Caco-2 (cell line): ENCODE measurements at regions not wholly inside any gene's neighbourhood (a gene's known extent, or its start where the extent isn't known, plus 50 kb on each side); places are given as distances from the start of the nearest gene placed in this dataset.

ENCODE experiments used
- BruUV-seq: library from RNA; stranded (reverse); fragments of 400-500 nt; replicated peaks from 2 replicates; lab custom pipeline; 2021; lab: Mats Ljungman, UMichigan
- CTCF ChIA-PET: fragments of 300-600 bp; sonication (Branson Sonifier 250); formaldehyde crosslinking; loops from one replicate; lab custom pipeline; 2022; ENCODE audit warnings: antibody characterized with exemption; lab: Charles Lee
- POLR2A ChIA-PET: fragments of 300-600 bp; sonication (Branson Sonifier 250); formaldehyde crosslinking; loops from one replicate; lab custom pipeline; 2022; ENCODE audit warnings: antibody characterized with exemption; lab: Charles Lee
- DNase-seq, 2 experiments: peaks; one replicate each; pipeline versions ENCODE4 v3.0.0 to v3.0.0-alpha.2; 2020 to 2022
- H3K27me3 ChIP-seq: replicated peaks from 2 replicates; pipeline ENCODE4 v1.6.0; 2011; ENCODE audit warnings: low read length; ENCODE audit not compliant: control insufficient read depth, insufficient read depth
- H3K36me3 ChIP-seq: 2 replicates; pipeline ENCODE4 v1.5.1; 2011; ENCODE audit warnings: low read length; ENCODE audit not compliant: control insufficient read depth, insufficient read depth
- H3K4me1 ChIP-seq: fragments of 250-450 bp; sonication (Bioruptor Pico); 2 replicates; pipeline ENCODE4 v1.5.1; 2020; ENCODE audit warnings: mild to moderate bottlenecking
- H3K4me3 ChIP-seq: 2 replicates; pipeline ENCODE4 v1.5.1; 2011; ENCODE audit warnings: low read depth, mild to moderate bottlenecking, control low read depth, low read length
- H3K9me3 ChIP-seq: fragments of 250-450 bp; sonication (Bioruptor Pico); 2 replicates; pipeline ENCODE4 v1.5.1; 2020; ENCODE audit warnings: mild to moderate bottlenecking, moderate library complexity
- H3K27ac Mint-ChIP-seq: one replicate; pipeline ENCODE4 v1.8.0; 2022; ENCODE audit warnings: mixed read lengths; ENCODE audit not compliant: unreplicated experiment
- H3K27me3 Mint-ChIP-seq: one replicate; pipeline ENCODE4 v1.8.0; 2022; ENCODE audit warnings: mixed read lengths; ENCODE audit not compliant: insufficient read depth, unreplicated experiment
- H3K36me3 Mint-ChIP-seq: one replicate; pipeline ENCODE4 v1.8.0; 2022; ENCODE audit warnings: mild to moderate bottlenecking, mixed read lengths; ENCODE audit not compliant: insufficient read depth, unreplicated experiment
- H3K4me1 Mint-ChIP-seq: one replicate; pipeline ENCODE4 v1.8.0; 2022; ENCODE audit warnings: low read depth, mixed read lengths; ENCODE audit not compliant: unreplicated experiment
- H3K4me3 Mint-ChIP-seq: one replicate; pipeline ENCODE4 v1.8.0; 2022; ENCODE audit warnings: mild to moderate bottlenecking, moderate library complexity, mixed read lengths; ENCODE audit not compliant: unreplicated experiment
- H3K9me3 Mint-ChIP-seq: one replicate; pipeline ENCODE4 v1.8.0; 2022; ENCODE audit warnings: mixed read lengths; ENCODE audit not compliant: unreplicated experiment
- intact Hi-C: fragments of 100-400 bp; cut with micrococcal nuclease; formaldehyde crosslinking; loops from one replicate; pipeline ENCODE4 v1.10.0; 2022; ENCODE audit not compliant: unreplicated experiment
- TF ChIP-seq, protein P1 (sequence below), 2 experiments: fragments of 200-600 bp in 1 of 2; IDR thresholded peaks; 1 replicate in 1 of 2; 2 replicates in 1 of 2; pipeline versions ENCODE4 v1.5.1 to v1.8.0; 2011 to 2022; ENCODE audit warnings: antibody characterized with exemption in 1 of 2, control low read depth in 1 of 2, inconsistent platforms in 1 of 2, low read depth in 1 of 2, low read length in 1 of 2, mild to moderate bottlenecking in 1 of 2, moderate library complexity in 1 of 2; ENCODE audit not compliant: insufficient read depth in 1 of 2, severe bottlenecking in 1 of 2, unreplicated experiment in 1 of 2

DNA sequence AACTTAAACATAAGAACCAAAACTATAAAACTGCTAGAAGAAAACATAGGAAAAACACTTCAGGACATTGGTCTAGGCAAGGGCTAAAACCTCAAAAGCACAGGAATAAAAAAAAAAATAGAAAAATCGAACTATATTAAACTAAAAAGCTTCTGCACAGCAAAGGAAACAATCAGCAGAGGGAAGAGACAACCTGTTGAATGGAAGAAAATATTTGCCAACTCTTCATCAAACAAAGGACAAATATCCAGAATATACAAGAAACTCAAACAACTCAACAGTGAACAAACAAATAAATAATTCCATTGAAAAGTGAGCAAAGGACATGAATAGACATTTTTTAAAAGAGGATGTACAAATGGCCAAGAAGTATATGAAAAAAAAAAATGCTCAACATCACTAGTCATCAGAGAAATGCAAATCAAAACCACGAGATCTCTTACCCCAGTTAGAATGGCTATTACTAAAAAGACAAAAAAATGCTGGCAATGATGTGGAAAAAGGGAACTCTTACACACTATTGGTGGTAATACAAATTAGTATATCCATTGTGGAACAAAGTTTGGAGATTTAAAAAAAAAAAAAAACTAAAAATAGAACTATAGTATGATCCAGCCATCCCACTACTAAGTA, 152.0 kb downstream of the NDUFA12 start:
- H3K27ac Mint-ChIP-seq: no peak overlapping the region
- no peaks in the 10 kb centered on the region for H3K27me3 ChIP-seq
- no peaks in the 10 kb centered on the region for H3K36me3 Mint-ChIP-seq
- H3K4me1 Mint-ChIP-seq: no peaks in the 10 kb centered on the region
- no peak overlapping the region for H3K4me3 ChIP-seq
- no peak overlapping the region for H3K4me3 Mint-ChIP-seq
- DNase-seq: no peak
- TF ChIP-seq, protein P1, sequence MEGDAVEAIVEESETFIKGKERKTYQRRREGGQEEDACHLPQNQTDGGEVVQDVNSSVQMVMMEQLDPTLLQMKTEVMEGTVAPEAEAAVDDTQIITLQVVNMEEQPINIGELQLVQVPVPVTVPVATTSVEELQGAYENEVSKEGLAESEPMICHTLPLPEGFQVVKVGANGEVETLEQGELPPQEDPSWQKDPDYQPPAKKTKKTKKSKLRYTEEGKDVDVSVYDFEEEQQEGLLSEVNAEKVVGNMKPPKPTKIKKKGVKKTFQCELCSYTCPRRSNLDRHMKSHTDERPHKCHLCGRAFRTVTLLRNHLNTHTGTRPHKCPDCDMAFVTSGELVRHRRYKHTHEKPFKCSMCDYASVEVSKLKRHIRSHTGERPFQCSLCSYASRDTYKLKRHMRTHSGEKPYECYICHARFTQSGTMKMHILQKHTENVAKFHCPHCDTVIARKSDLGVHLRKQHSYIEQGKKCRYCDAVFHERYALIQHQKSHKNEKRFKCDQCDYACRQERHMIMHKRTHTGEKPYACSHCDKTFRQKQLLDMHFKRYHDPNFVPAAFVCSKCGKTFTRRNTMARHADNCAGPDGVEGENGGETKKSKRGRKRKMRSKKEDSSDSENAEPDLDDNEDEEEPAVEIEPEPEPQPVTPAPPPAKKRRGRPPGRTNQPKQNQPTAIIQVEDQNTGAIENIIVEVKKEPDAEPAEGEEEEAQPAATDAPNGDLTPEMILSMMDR (IDR thresholded peaks at IDR 0.05; ENCODE audit: insufficient read depth in 1 of 2, low read depth in 1 of 2, low read length in 1 of 2, severe bottlenecking in 1 of 2, unreplicated experiment in 1 of 2): no peak
- intact Hi-C loops: no loop called here
- POLR2A ChIA-PET: no interaction called here
- no peaks in the 10 kb centered on the region for H3K36me3 ChIP-seq
- H3K9me3 Mint-ChIP-seq: no peaks in the 10 kb centered on the region
- peaks cover 10% of the 10 kb centered on the region for H3K27me3 Mint-ChIP-seq
- CTCF ChIA-PET: no interaction called here
- no peaks in the 10 kb centered on the region for H3K4me1 ChIP-seq
- H3K9me3 ChIP-seq: no peaks in the 10 kb centered on the region
- BruUV-seq: no TSS peak

DNA sequence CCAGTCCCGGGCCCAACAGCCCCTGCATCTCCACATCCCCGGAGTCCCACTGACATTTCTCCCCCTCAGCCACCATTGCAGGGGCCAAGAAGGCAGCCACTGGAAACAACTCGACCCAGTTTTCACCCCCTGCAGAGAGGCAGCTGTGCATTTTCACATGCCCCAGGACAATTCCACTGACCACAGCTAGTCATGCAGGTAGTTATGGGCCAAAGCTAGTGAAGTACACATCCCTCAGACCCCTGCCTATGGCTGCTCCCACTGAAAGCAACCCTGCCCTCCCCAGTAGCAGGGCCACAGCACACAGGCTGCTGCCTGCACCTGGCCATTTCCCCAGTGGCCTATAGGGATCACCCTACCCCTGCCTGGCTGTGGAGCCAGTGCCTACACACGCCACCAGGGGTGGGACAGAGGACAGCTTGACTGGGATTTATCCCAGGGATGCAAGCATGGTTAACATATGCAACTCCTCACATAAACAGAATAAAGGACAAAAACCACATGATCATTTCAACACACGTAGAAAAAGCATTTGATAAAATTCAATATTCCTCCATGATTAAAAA, 154.0 kb downstream of the NDUFA12 start:
- no peak overlapping the region for H3K4me3 Mint-ChIP-seq
- intact Hi-C loops: no loop called here
- H3K36me3 ChIP-seq: no peaks in the 10 kb centered on the region
- TF ChIP-seq, protein P1 (IDR thresholded peaks at IDR 0.05; ENCODE audit: insufficient read depth in 1 of 2, low read depth in 1 of 2, low read length in 1 of 2, severe bottlenecking in 1 of 2, unreplicated experiment in 1 of 2): peak in 1 of 2 experiments; percentile 1
- peaks cover 10% of the 10 kb centered on the region for H3K27me3 Mint-ChIP-seq
- H3K4me3 ChIP-seq: no peak overlapping the region
- H3K9me3 Mint-ChIP-seq: no peaks in the 10 kb centered on the region
- no peaks in the 10 kb centered on the region for H3K4me1 ChIP-seq
- H3K9me3 ChIP-seq: no peaks in the 10 kb centered on the region
- BruUV-seq: no TSS peak
- no peak overlapping the region for H3K27ac Mint-ChIP-seq
- DNase-seq: peak in 1 of 2 experiments; percentile 10
- no peaks in the 10 kb centered on the region for H3K4me1 Mint-ChIP-seq
- POLR2A ChIA-PET: no interaction called here
- CTCF ChIA-PET: no interaction called here
- H3K27me3 ChIP-seq: no peaks in the 10 kb centered on the region
- no peaks in the 10 kb centered on the region for H3K36me3 Mint-ChIP-seq

- no TSS peak for BruUV-seq
- intact Hi-C loops: no loop called here
- Histone ChIP-seq H3K36me3 (no peaks in the 10 kb centered on the region), H3K4me1 (no peaks in the 10 kb centered on the region), H3K4me3 (no peak overlapping the region), H3K27me3 (no peaks in the 10 kb centered on the region), H3K9me3 (no peaks in the 10 kb centered on the region)
- POLR2A ChIA-PET: no interaction called here
- CTCF ChIA-PET: no interaction called here
- TF ChIP-seq, protein P1 (IDR thresholded peaks at IDR 0.05; ENCODE audit: insufficient read depth in 1 of 2, low read depth in 1 of 2, low read length in 1 of 2, severe bottlenecking in 1 of 2, unreplicated experiment in 1 of 2): no peak
- Mint-ChIP-seq H3K36me3 (no peaks in the 10 kb centered on the region), H3K27ac (no peak overlapping the region), H3K4me1 (no peaks in the 10 kb centered on the region), H3K9me3 (no peaks in the 10 kb centered on the region), H3K27me3 (peaks cover 12% of the 10 kb centered on the region), H3K4me3 (no peak overlapping the region)
- DNase-seq: no peak
Measured at GRCh38 chr12:94848966-94849365, 154.5 kb downstream of the NDUFA12 start.
